NOMO-1 (cell line): ENCODE measurements at regions not wholly inside any gene's neighbourhood (a gene's known extent, or its start where the extent isn't known, plus 50 kb on each side); places are given as distances from the start of the nearest gene placed in this dataset.
"Not testable (repeated sequence)": the region's sequence is repeated elsewhere in the genome, so short reads cannot be mapped to it uniquely, and the experiment has no call there.

Experiments used
- DNase-seq, 2 experiments: peaks; one replicate each; lab custom pipeline; 2025; ENCODE audit not compliant: unreplicated experiment in 2 of 2; lab: John Stamatoyannopoulos, UW

GRCh38 chr6:21907291-21907690, 313.7 kb downstream of the SOX4 start:
- DNase-seq, result no peak

GRCh38 chr6:21908161-21908848, 314.8 kb downstream of the SOX4 start:
- DNase-seq, result no peak

- DNase-seq, result no peak
These were observed 315.8 kb downstream of the SOX4 start for GRCh38 chr6:21909321-21909720.

- no peak for DNase-seq
These were observed 317.7 kb downstream of the SOX4 start for GRCh38 chr6:21911208-21911607.

- DNase-seq, result no peak
These were observed 318.7 kb downstream of the SOX4 start for GRCh38 chr6:21912151-21912832.

- DNase-seq, result peak in 1 of 2 experiments; percentile 2
These were observed 320.8 kb downstream of the SOX4 start for GRCh38 chr6:21914121-21914973.

- no peak for DNase-seq
These were observed 322.2 kb downstream of the SOX4 start for GRCh38 chr6:21915707-21916260.

- no peak for DNase-seq
These were observed 324.5 kb downstream of the SOX4 start for GRCh38 chr6:21918041-21918440.

GRCh38 chr6:21918666-21919065, 325.1 kb downstream of the SOX4 start:
- no peak for DNase-seq

- no peak for DNase-seq
These were observed 328.5 kb downstream of the SOX4 start for GRCh38 chr6:21922086-21922485.

GRCh38 chr6:21924002-21924401, 330.5 kb downstream of the SOX4 start:
- DNase-seq, result no peak

GRCh38 chr6:21928827-21929226, 335.3 kb downstream of the SOX4 start:
- DNase-seq, result no peak

- no peak for DNase-seq
These were observed 338.2 kb downstream of the SOX4 start for GRCh38 chr6:21931641-21932335.

GRCh38 chr6:21933351-21933750, 339.8 kb downstream of the SOX4 start:
- DNase-seq, result no peak

GRCh38 chr6:21935142-21935541, 341.6 kb downstream of the SOX4 start:
- no peak for DNase-seq

- DNase-seq, result peak in 1 of 2 experiments; percentile 2
These were observed 342.0 kb downstream of the SOX4 start for GRCh38 chr6:21935561-21936028.

- DNase-seq, result no peak
These were observed 343.9 kb downstream of the SOX4 start for GRCh38 chr6:21937466-21937865.

- not testable (repeated sequence) for DNase-seq
These were observed 345.5 kb downstream of the SOX4 start for GRCh38 chr6:21939066-21939465.

- no peak for DNase-seq
These were observed 348.4 kb downstream of the SOX4 start for GRCh38 chr6:21941926-21942325.

GRCh38 chr6:21942897-21943296, 349.3 kb downstream of the SOX4 start:
- no peak for DNase-seq
